ENCODE measurements at regions not wholly inside any gene's neighbourhood (a gene's known extent, or its start where the extent isn't known, plus 50 kb on each side); places are given as distances from the start of the nearest gene placed in this dataset.
"Not testable (repeated sequence)": the region's sequence is repeated elsewhere in the genome, so short reads cannot be mapped to it uniquely, and the experiment has no call there.

DNA sequence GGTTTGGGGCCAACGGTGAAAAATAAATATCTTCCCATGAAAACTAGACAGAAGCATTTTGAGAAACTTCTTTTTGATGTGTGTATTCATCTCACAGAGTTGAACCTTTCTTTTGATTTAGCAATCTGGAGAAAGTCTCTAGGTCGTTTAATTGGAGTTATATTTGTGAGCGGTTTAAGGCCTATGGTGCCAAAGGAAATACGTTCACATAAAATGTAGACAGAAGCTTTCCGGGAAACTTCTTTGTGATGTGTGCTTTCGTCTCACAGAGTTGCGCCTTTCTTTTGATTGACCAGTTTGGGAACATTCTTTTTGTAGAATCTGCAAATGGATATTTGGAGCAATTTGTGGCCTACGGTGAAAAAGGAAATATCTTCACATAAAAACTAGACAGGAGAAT is 3028.8 kb downstream of the TUBA3C start:
- H2AFZ ChIP-seq (ENCODE audit: insufficient read depth, low read depth, low read length, poor library complexity, severe bottlenecking); intact Hi-C loops (cut with micrococcal nuclease); H3K27ac Mint-ChIP-seq; H3K27ac ChIP-seq (ENCODE audit: low read length in 2 of 2); H3K79me2 ChIP-seq (ENCODE audit: control insufficient read depth, insufficient read depth, low read length); POLR2A ChIA-PET; H3K4me1 Mint-ChIP-seq; H3K27me3 Mint-ChIP-seq; H3K4me1 ChIP-seq (ENCODE audit: control insufficient read depth in 2 of 2, insufficient read depth in 2 of 2, low read length in 2 of 2); H3K9me3 Mint-ChIP-seq (ENCODE audit: insufficient read depth); H3K4me3 Mint-ChIP-seq; H3K9me3 ChIP-seq (ENCODE audit: control extremely low read depth in 1 of 3, control insufficient read depth in 2 of 3, insufficient read depth in 1 of 3, low read length in 2 of 3); H3K4me2 ChIP-seq (replicated peaks; ENCODE audit: low read depth, low read length, poor library complexity, severe bottlenecking); H3K27me3 ChIP-seq (replicated peaks in 1 of 4; ENCODE audit: control extremely low read depth in 1 of 4, control insufficient read depth in 3 of 4, insufficient read depth in 4 of 4, low read length in 3 of 4); DNase-seq; ATAC-seq (ENCODE audit: low read depth); H4K20me1 ChIP-seq (ENCODE audit: control insufficient read depth, insufficient read depth, low read length, poor library complexity, severe bottlenecking); H3K4me3 ChIP-seq (ENCODE audit: control extremely low read depth in 1 of 5, extremely low read depth in 1 of 5, insufficient read depth in 1 of 5, low read depth in 2 of 5, low read length in 4 of 5); H3K36me3 ChIP-seq (replicated peaks in 1 of 2; ENCODE audit: control extremely low read depth in 1 of 2, control insufficient read depth in 1 of 2, extremely low read depth in 1 of 2, insufficient read depth in 2 of 2, low read length in 1 of 2); H3K9ac ChIP-seq (ENCODE audit: low read length); CTCF ChIA-PET: not testable (repeated sequence)
- WGBS (ENCODE audit: insufficient coverage): no CpG with 5 or more reads among the region's 8 CpGs

DNA sequence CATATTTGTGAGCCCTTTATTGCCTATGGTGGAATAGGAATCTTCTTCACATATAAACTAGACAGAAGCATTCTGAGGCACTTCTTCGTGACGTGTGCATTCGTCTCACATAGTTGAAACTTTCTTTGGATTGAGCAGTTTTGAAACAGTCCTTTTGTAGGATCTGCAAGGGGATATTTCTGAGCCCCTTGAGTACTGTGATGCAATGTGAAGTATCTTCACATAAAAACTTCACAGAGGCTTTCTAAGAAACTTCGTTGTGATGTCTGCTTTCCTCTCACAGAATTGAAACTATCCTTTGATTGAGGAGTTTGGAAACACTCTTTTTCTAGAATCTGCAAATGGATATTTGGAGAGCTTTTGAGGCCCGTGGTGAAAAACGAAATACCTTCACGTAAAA is 3030.3 kb downstream of the TUBA3C start:
- DNase-seq; H3K4me3 Mint-ChIP-seq; H3K9me3 ChIP-seq (ENCODE audit: control extremely low read depth in 1 of 3, control insufficient read depth in 2 of 3, insufficient read depth in 1 of 3, low read length in 2 of 3); H3K79me2 ChIP-seq (ENCODE audit: control insufficient read depth, insufficient read depth, low read length); H3K27ac Mint-ChIP-seq; H3K4me1 Mint-ChIP-seq; CTCF ChIA-PET; H3K4me2 ChIP-seq (replicated peaks; ENCODE audit: low read depth, low read length, poor library complexity, severe bottlenecking); POLR2A ChIA-PET; H3K9ac ChIP-seq (ENCODE audit: low read length); H3K4me1 ChIP-seq (ENCODE audit: control insufficient read depth in 2 of 2, insufficient read depth in 2 of 2, low read length in 2 of 2); H3K9me3 Mint-ChIP-seq (ENCODE audit: insufficient read depth); H3K27ac ChIP-seq (ENCODE audit: low read length in 2 of 2); H2AFZ ChIP-seq (ENCODE audit: insufficient read depth, low read depth, low read length, poor library complexity, severe bottlenecking); ATAC-seq (ENCODE audit: low read depth); H4K20me1 ChIP-seq (ENCODE audit: control insufficient read depth, insufficient read depth, low read length, poor library complexity, severe bottlenecking); H3K4me3 ChIP-seq (ENCODE audit: control extremely low read depth in 1 of 5, extremely low read depth in 1 of 5, insufficient read depth in 1 of 5, low read depth in 2 of 5, low read length in 4 of 5); H3K36me3 ChIP-seq (replicated peaks in 1 of 2; ENCODE audit: control extremely low read depth in 1 of 2, control insufficient read depth in 1 of 2, extremely low read depth in 1 of 2, insufficient read depth in 2 of 2, low read length in 1 of 2); intact Hi-C loops (cut with micrococcal nuclease); H3K27me3 Mint-ChIP-seq; H3K27me3 ChIP-seq (replicated peaks in 1 of 4; ENCODE audit: control extremely low read depth in 1 of 4, control insufficient read depth in 3 of 4, insufficient read depth in 4 of 4, low read length in 3 of 4): not testable (repeated sequence)
- no CpG with 5 or more reads among the region's 7 CpGs for WGBS (ENCODE audit: insufficient coverage)

GRCh38 chr13:16149415-16149814 is 3032.2 kb downstream of the TUBA3C start:
- H3K36me3 ChIP-seq (replicated peaks in 1 of 2; ENCODE audit: control extremely low read depth in 1 of 2, control insufficient read depth in 1 of 2, extremely low read depth in 1 of 2, insufficient read depth in 2 of 2, low read length in 1 of 2); H3K4me3 Mint-ChIP-seq; H3K4me1 Mint-ChIP-seq; H3K9me3 Mint-ChIP-seq (ENCODE audit: insufficient read depth); H3K27ac ChIP-seq (ENCODE audit: low read length in 2 of 2); H3K4me3 ChIP-seq (ENCODE audit: control extremely low read depth in 1 of 5, extremely low read depth in 1 of 5, insufficient read depth in 1 of 5, low read depth in 2 of 5, low read length in 4 of 5); H3K4me2 ChIP-seq (replicated peaks; ENCODE audit: low read depth, low read length, poor library complexity, severe bottlenecking); H3K4me1 ChIP-seq (ENCODE audit: control insufficient read depth in 2 of 2, insufficient read depth in 2 of 2, low read length in 2 of 2); H2AFZ ChIP-seq (ENCODE audit: insufficient read depth, low read depth, low read length, poor library complexity, severe bottlenecking); intact Hi-C loops (cut with micrococcal nuclease); H3K27me3 Mint-ChIP-seq; CTCF ChIA-PET; H4K20me1 ChIP-seq (ENCODE audit: control insufficient read depth, insufficient read depth, low read length, poor library complexity, severe bottlenecking); ATAC-seq (ENCODE audit: low read depth); H3K9ac ChIP-seq (ENCODE audit: low read length); H3K27me3 ChIP-seq (replicated peaks in 1 of 4; ENCODE audit: control extremely low read depth in 1 of 4, control insufficient read depth in 3 of 4, insufficient read depth in 4 of 4, low read length in 3 of 4); H3K79me2 ChIP-seq (ENCODE audit: control insufficient read depth, insufficient read depth, low read length); POLR2A ChIA-PET; H3K27ac Mint-ChIP-seq; DNase-seq; H3K9me3 ChIP-seq (ENCODE audit: control extremely low read depth in 1 of 3, control insufficient read depth in 2 of 3, insufficient read depth in 1 of 3, low read length in 2 of 3): not testable (repeated sequence)
- WGBS (ENCODE audit: insufficient coverage): no CpG with 5 or more reads among the region's 10 CpGs

DNA sequence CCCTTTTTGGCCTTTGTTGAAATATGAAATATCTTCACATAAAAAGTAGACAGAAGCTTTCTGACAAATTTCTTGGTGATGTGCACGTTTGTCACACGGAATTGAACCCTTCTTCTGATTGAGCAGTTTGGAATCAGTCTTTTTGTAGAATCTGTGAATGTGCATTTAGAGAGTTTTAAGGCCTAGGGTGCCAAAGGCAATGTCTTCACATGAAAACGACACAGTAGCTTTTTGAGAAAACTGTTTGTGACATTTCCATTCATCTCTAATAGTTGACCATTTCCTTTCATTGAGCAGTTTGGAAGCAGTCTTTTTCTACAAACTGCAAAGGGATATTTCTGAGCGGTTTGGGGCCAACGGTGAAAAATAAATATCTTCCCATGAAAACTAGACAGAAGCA is 3036.0 kb downstream of the TUBA3C start:
- H3K4me2 ChIP-seq (replicated peaks; ENCODE audit: low read depth, low read length, poor library complexity, severe bottlenecking); H3K36me3 ChIP-seq (replicated peaks in 1 of 2; ENCODE audit: control extremely low read depth in 1 of 2, control insufficient read depth in 1 of 2, extremely low read depth in 1 of 2, insufficient read depth in 2 of 2, low read length in 1 of 2); POLR2A ChIA-PET; ATAC-seq (ENCODE audit: low read depth); intact Hi-C loops (cut with micrococcal nuclease); DNase-seq; H3K9me3 ChIP-seq (ENCODE audit: control extremely low read depth in 1 of 3, control insufficient read depth in 2 of 3, insufficient read depth in 1 of 3, low read length in 2 of 3); CTCF ChIA-PET; H3K4me1 ChIP-seq (ENCODE audit: control insufficient read depth in 2 of 2, insufficient read depth in 2 of 2, low read length in 2 of 2); H3K79me2 ChIP-seq (ENCODE audit: control insufficient read depth, insufficient read depth, low read length); H3K4me3 ChIP-seq (ENCODE audit: control extremely low read depth in 1 of 5, extremely low read depth in 1 of 5, insufficient read depth in 1 of 5, low read depth in 2 of 5, low read length in 4 of 5); H3K27me3 Mint-ChIP-seq; H4K20me1 ChIP-seq (ENCODE audit: control insufficient read depth, insufficient read depth, low read length, poor library complexity, severe bottlenecking); H3K27ac ChIP-seq (ENCODE audit: low read length in 2 of 2); H2AFZ ChIP-seq (ENCODE audit: insufficient read depth, low read depth, low read length, poor library complexity, severe bottlenecking); H3K27me3 ChIP-seq (replicated peaks in 1 of 4; ENCODE audit: control extremely low read depth in 1 of 4, control insufficient read depth in 3 of 4, insufficient read depth in 4 of 4, low read length in 3 of 4); H3K4me1 Mint-ChIP-seq; H3K9me3 Mint-ChIP-seq (ENCODE audit: insufficient read depth); H3K9ac ChIP-seq (ENCODE audit: low read length); H3K27ac Mint-ChIP-seq; H3K4me3 Mint-ChIP-seq: not testable (repeated sequence)
- no CpG with 5 or more reads among the region's 5 CpGs for WGBS (ENCODE audit: insufficient coverage)
